GM19328 (cell line): ENCODE measurements at regions not wholly inside any gene's neighbourhood (a gene's known extent, or its start where the extent isn't known, plus 50 kb on each side); places are given as distances from the start of the nearest gene placed in this dataset.
"Not testable (repeated sequence)": the region's sequence is repeated elsewhere in the genome, so short reads cannot be mapped to it uniquely, and the experiment has no call there.

ENCODE experiments used
- ATAC-seq: cut with Tn5 transposase; IDR thresholded peaks from one replicate; pipeline ENCODE4 v1.9.1; 2021; ENCODE audit warnings: mild to moderate bottlenecking, moderate library complexity; ENCODE audit not compliant: unreplicated experiment

GRCh38 chr9:118630931-118631595 lies 738.2 kb downstream of the BRINP1 start:
- ATAC-seq, result no peak

- ATAC-seq, result no peak
Observed at GRCh38 chr9:118631956-118632355, 737.3 kb downstream of the BRINP1 start.

GRCh38 chr9:118635416-118635815 lies 733.8 kb downstream of the BRINP1 start:
- ATAC-seq, result no peak

- ATAC-seq, result no peak
Observed at GRCh38 chr9:118637681-118638080, 731.6 kb downstream of the BRINP1 start.

GRCh38 chr9:118640836-118641560 lies 728.2 kb downstream of the BRINP1 start:
- ATAC-seq, result no peak

- ATAC-seq, result no peak
Observed at GRCh38 chr9:118643118-118643517, 726.1 kb downstream of the BRINP1 start.

GRCh38 chr9:118644066-118644465 lies 725.2 kb downstream of the BRINP1 start:
- ATAC-seq, result no peak

GRCh38 chr9:118647331-118647730 lies 721.9 kb downstream of the BRINP1 start:
- no peak for ATAC-seq

- ATAC-seq, result no peak
Observed at GRCh38 chr9:118650417-118650816, 718.8 kb downstream of the BRINP1 start.

GRCh38 chr9:118651511-118651910 lies 717.7 kb downstream of the BRINP1 start:
- no peak for ATAC-seq

GRCh38 chr9:118652258-118652657 lies 717.0 kb downstream of the BRINP1 start:
- no peak for ATAC-seq

- ATAC-seq, result no peak
Observed at GRCh38 chr9:118652912-118653311, 716.3 kb downstream of the BRINP1 start.

GRCh38 chr9:118659011-118659410 lies 710.2 kb downstream of the BRINP1 start:
- no peak for ATAC-seq

- ATAC-seq, result no peak
Observed at GRCh38 chr9:118665226-118665919, 703.9 kb downstream of the BRINP1 start.

- ATAC-seq, result no peak
Observed at GRCh38 chr9:118670011-118670953, 699.0 kb downstream of the BRINP1 start.

GRCh38 chr9:118674942-118675341 lies 694.3 kb downstream of the BRINP1 start:
- ATAC-seq, result no peak

- not testable (repeated sequence) for ATAC-seq
Observed at GRCh38 chr9:118677936-118678653, 691.1 kb downstream of the BRINP1 start.

- no peak for ATAC-seq
Observed at GRCh38 chr9:118686959-118687358, 682.3 kb downstream of the BRINP1 start.

- ATAC-seq, result no peak
Observed at GRCh38 chr9:118689280-118689679, 680.0 kb downstream of the BRINP1 start.

- ATAC-seq, result no peak
Observed at GRCh38 chr9:118692613-118693012, 676.6 kb downstream of the BRINP1 start.
